T-helper 17 cell (primary cell): ENCODE measurements at regions not wholly inside any gene's neighbourhood (a gene's known extent, or its start where the extent isn't known, plus 50 kb on each side); places are given as distances from the start of the nearest gene placed in this dataset.

Source experiments
- ATAC-seq: fragments of 150-1000 bp; cut with Tn5 transposase; 2 replicates; pipeline ENCODE4 v1.10.0; 2021; ENCODE audit warnings: mild to moderate bottlenecking, moderate library complexity
- DNase-seq, 3 donors: peaks; one replicate each; pipeline versions ENCODE4 v3.0.0 to v3.0.0-alpha.2; 2020 to 2021
- H3K9me3 ChIP-seq: one replicate; pipeline ENCODE4 v1.7.0; 2013; ENCODE audit warnings: low read length, mild to moderate bottlenecking; ENCODE audit not compliant: control insufficient read depth, poor library complexity, severe bottlenecking
- H3K27ac Mint-ChIP-seq: one replicate; pipeline ENCODE4 v1.8.0; 2022; ENCODE audit warnings: mild to moderate bottlenecking, moderate library complexity, mixed read lengths
- H3K27me3 Mint-ChIP-seq: one replicate; pipeline ENCODE4 v1.8.0; 2022; ENCODE audit warnings: mixed read lengths
- H3K36me3 Mint-ChIP-seq: one replicate; pipeline ENCODE4 v1.8.0; 2022; ENCODE audit warnings: low read depth, mixed read lengths
- H3K4me1 Mint-ChIP-seq: one replicate; pipeline ENCODE4 v1.8.0; 2022; ENCODE audit warnings: mild to moderate bottlenecking, mixed read lengths
- H3K4me3 Mint-ChIP-seq: one replicate; pipeline ENCODE4 v1.8.0; 2022; ENCODE audit warnings: mild to moderate bottlenecking, moderate library complexity, mixed read lengths

- no peak overlapping the region for H3K4me3 Mint-ChIP-seq
- no peaks in the 10 kb centered on the region for H3K36me3 Mint-ChIP-seq
- ATAC-seq = no peak
- no peaks in the 10 kb centered on the region for H3K4me1 Mint-ChIP-seq
- H3K9me3 ChIP-seq = no peaks in the 10 kb centered on the region
- no peaks in the 10 kb centered on the region for H3K27me3 Mint-ChIP-seq
- H3K27ac Mint-ChIP-seq = no peak overlapping the region
- DNase-seq = no peak
These were observed 275.6 kb downstream of the SMARCA1 start for GRCh38 chrX:129247642-129248041.

GRCh38 chrX:129239371-129239770, 283.9 kb downstream of the SMARCA1 start:
- Mint-ChIP-seq H3K27ac (no peak overlapping the region), H3K36me3 (no peaks in the 10 kb centered on the region), H3K27me3 (no peaks in the 10 kb centered on the region), H3K4me3 (no peak overlapping the region), H3K4me1 (no peaks in the 10 kb centered on the region)
- DNase-seq (no peak), ATAC-seq (no peak)
- H3K9me3 ChIP-seq = no peaks in the 10 kb centered on the region

DNA sequence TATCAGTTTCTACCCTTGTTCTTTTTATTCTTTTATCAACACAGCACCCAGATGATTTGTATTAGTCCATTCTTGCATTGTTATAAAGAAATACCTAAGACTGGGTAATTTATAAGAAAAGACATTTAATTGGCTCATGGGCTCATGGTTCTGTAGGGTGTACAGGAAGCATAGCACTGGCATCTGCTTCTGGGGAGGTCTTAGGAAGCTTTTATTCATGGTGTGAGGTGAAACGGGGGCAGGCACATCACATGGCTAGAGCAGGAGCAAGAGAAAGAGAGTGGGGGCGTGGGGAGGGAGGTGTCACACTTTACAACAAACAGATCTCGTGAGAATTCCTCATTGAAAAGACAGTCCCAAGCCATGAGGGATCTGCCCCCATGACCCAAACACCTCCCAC, 285.3 kb downstream of the SMARCA1 start:
- peaks cover 4% of the 10 kb centered on the region for H3K27me3 Mint-ChIP-seq
- DNase-seq (no peak), ATAC-seq (no peak)
- no peaks in the 10 kb centered on the region for H3K36me3 Mint-ChIP-seq
- H3K27ac Mint-ChIP-seq = no peak overlapping the region
- H3K9me3 ChIP-seq = no peaks in the 10 kb centered on the region
- H3K4me3 Mint-ChIP-seq = no peak overlapping the region
- H3K4me1 Mint-ChIP-seq = no peaks in the 10 kb centered on the region

GRCh38 chrX:129235903-129236302, 287.4 kb downstream of the SMARCA1 start:
- no peak overlapping the region for H3K4me3 Mint-ChIP-seq
- H3K4me1 Mint-ChIP-seq = no peaks in the 10 kb centered on the region
- DNase-seq = no peak
- no peaks in the 10 kb centered on the region for H3K9me3 ChIP-seq
- H3K27ac Mint-ChIP-seq = no peak overlapping the region
- H3K27me3 Mint-ChIP-seq = peaks cover 4% of the 10 kb centered on the region
- H3K36me3 Mint-ChIP-seq = no peaks in the 10 kb centered on the region
- ATAC-seq = no peak

- Mint-ChIP-seq H3K27me3 (peaks cover 4% of the 10 kb centered on the region), H3K36me3 (no peaks in the 10 kb centered on the region), H3K4me3 (no peak overlapping the region), H3K27ac (no peak overlapping the region), H3K4me1 (no peaks in the 10 kb centered on the region)
- ATAC-seq = no peak
- no peak for DNase-seq
- H3K9me3 ChIP-seq = no peaks in the 10 kb centered on the region
These were observed 289.5 kb downstream of the SMARCA1 start for GRCh38 chrX:129233786-129234185.

GRCh38 chrX:129230850-129231512, 292.3 kb downstream of the SMARCA1 start:
- Mint-ChIP-seq H3K27me3 (peaks cover 4% of the 10 kb centered on the region), H3K36me3 (no peaks in the 10 kb centered on the region), H3K27ac (no peak overlapping the region), H3K4me1 (no peaks in the 10 kb centered on the region), H3K4me3 (no peak overlapping the region)
- ATAC-seq (no peak), DNase-seq (no peak)
- H3K9me3 ChIP-seq = no peaks in the 10 kb centered on the region

- DNase-seq (no peak), ATAC-seq (no peak)
- Mint-ChIP-seq H3K4me3 (no peak overlapping the region), H3K4me1 (no peaks in the 10 kb centered on the region), H3K36me3 (no peaks in the 10 kb centered on the region), H3K27me3 (peaks cover 4% of the 10 kb centered on the region), H3K27ac (no peak overlapping the region)
- no peaks in the 10 kb centered on the region for H3K9me3 ChIP-seq
These were observed 293.1 kb downstream of the SMARCA1 start for GRCh38 chrX:129230168-129230567.

DNA sequence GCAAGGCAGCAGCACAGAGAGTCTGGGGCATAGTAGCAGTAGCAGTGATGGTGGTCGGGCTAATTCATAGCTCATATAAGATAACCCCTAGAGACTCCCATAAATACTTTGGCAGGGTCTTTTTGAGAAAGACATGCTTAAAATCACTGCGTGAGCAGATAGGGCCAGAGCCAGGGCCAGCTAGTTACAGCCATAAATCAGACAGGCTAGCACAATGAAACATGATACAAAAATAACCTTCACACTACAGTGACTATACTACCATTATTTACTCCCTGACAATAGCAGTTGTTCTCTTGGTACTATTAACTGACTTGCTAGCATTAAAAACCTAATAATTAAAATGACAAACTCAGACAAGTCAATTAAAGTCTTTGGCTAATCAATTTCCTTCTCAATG, 295.9 kb downstream of the SMARCA1 start:
- Mint-ChIP-seq H3K4me3 (no peak overlapping the region), H3K27ac (no peak overlapping the region), H3K27me3 (no peaks in the 10 kb centered on the region), H3K36me3 (no peaks in the 10 kb centered on the region), H3K4me1 (no peaks in the 10 kb centered on the region)
- H3K9me3 ChIP-seq = no peaks in the 10 kb centered on the region
- DNase-seq = no peak
- no peak for ATAC-seq

DNA sequence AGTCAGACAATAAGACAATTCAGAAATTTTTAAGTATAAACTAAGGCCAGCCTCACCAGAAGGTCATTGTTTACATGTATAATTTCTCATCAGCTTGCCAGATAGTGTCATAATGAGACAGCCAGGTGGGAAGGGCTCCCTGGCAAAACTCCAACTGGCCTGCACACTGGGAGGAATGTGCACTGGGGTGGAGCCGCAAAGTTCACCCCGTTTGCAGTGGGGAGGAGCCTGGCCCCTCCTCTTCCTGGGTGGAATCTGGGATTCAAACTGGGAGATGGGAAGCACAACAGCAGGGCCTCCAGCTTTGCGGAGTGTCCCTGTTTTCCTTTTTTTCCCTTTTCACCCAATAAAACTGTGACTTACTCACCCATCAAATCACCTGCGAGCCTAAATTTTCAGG, 329.9 kb downstream of the SMARCA1 start:
- Mint-ChIP-seq H3K4me3 (no peak overlapping the region), H3K27ac (no peak overlapping the region), H3K4me1 (no peaks in the 10 kb centered on the region), H3K36me3 (no peaks in the 10 kb centered on the region), H3K27me3 (no peaks in the 10 kb centered on the region)
- ATAC-seq = no peak
- no peak for DNase-seq
- H3K9me3 ChIP-seq = no peaks in the 10 kb centered on the region

GRCh38 chrX:129188231-129188630, 335.1 kb downstream of the SMARCA1 start:
- no peaks in the 10 kb centered on the region for H3K9me3 ChIP-seq
- H3K4me3 Mint-ChIP-seq = no peak overlapping the region
- H3K4me1 Mint-ChIP-seq = no peaks in the 10 kb centered on the region
- DNase-seq (no peak), ATAC-seq (no peak)
- no peak overlapping the region for H3K27ac Mint-ChIP-seq
- no peaks in the 10 kb centered on the region for H3K36me3 Mint-ChIP-seq
- no peaks in the 10 kb centered on the region for H3K27me3 Mint-ChIP-seq

- Mint-ChIP-seq H3K4me1 (no peaks in the 10 kb centered on the region), H3K27ac (no peak overlapping the region), H3K36me3 (no peaks in the 10 kb centered on the region), H3K27me3 (peaks cover 6% of the 10 kb centered on the region), H3K4me3 (no peak overlapping the region)
- H3K9me3 ChIP-seq = no peaks in the 10 kb centered on the region
- DNase-seq = no peak
- no peak for ATAC-seq
These were observed 346.6 kb downstream of the SMARCA1 start for GRCh38 chrX:129176710-129177109.

DNA sequence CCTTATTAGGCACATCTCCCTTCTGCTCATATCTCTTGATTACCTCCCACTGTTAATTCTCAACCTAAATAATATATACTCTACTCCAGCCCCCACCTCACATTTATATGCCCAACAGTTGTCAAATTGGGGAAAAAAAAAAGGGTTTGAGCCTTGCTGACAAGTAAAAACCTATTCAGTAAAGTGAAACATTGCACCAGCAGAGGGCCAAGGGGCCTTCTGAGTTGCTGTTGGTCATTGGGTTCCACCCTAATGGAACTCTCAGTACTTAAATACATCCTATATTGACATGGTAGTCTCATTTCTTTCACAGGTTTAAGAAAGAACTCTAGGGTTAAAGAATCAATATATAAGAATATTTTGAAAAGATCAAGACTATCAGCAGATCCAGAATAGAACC, 362.2 kb downstream of the SMARCA1 start:
- DNase-seq (no peak), ATAC-seq (no peak)
- H3K9me3 ChIP-seq = no peaks in the 10 kb centered on the region
- H3K36me3 Mint-ChIP-seq = no peaks in the 10 kb centered on the region
- H3K4me1 Mint-ChIP-seq = no peaks in the 10 kb centered on the region
- H3K4me3 Mint-ChIP-seq = no peak overlapping the region
- no peak overlapping the region for H3K27ac Mint-ChIP-seq
- H3K27me3 Mint-ChIP-seq = no peaks in the 10 kb centered on the region

DNA sequence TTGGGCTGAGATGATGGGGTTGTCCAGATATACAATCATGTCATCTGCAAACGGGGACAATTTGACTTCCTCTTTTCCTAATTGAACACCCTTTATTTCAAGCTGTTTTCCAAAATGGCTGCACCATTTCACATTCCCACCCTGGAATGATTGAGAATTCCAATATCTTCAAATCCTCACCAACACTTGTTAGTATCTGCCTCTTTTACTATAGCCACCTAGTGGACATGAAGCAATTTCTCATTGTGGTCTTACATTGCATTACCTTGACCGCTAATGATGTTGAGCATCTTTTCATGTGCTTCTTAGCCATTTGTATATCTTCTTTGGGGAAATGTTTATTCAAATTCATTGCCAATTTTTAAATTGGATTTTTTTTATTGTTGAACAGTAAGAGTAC, 364.8 kb downstream of the SMARCA1 start:
- Mint-ChIP-seq H3K4me3 (no peak overlapping the region), H3K36me3 (no peaks in the 10 kb centered on the region), H3K27ac (no peak overlapping the region), H3K27me3 (no peaks in the 10 kb centered on the region), H3K4me1 (no peaks in the 10 kb centered on the region)
- ATAC-seq = no peak
- no peaks in the 10 kb centered on the region for H3K9me3 ChIP-seq
- no peak for DNase-seq

GRCh38 chrX:129145840-129146272, 377.4 kb downstream of the SMARCA1 start:
- DNase-seq = no peak
- no peak overlapping the region for H3K27ac Mint-ChIP-seq
- H3K9me3 ChIP-seq = no peaks in the 10 kb centered on the region
- no peaks in the 10 kb centered on the region for H3K27me3 Mint-ChIP-seq
- ATAC-seq = no peak
- H3K4me3 Mint-ChIP-seq = no peak overlapping the region
- no peaks in the 10 kb centered on the region for H3K4me1 Mint-ChIP-seq
- H3K36me3 Mint-ChIP-seq = no peaks in the 10 kb centered on the region
